ENCODE measurements at regions not wholly inside any gene's neighbourhood (a gene's known extent, or its start where the extent isn't known, plus 50 kb on each side); places are given as distances from the start of the nearest gene placed in this dataset.

DNA sequence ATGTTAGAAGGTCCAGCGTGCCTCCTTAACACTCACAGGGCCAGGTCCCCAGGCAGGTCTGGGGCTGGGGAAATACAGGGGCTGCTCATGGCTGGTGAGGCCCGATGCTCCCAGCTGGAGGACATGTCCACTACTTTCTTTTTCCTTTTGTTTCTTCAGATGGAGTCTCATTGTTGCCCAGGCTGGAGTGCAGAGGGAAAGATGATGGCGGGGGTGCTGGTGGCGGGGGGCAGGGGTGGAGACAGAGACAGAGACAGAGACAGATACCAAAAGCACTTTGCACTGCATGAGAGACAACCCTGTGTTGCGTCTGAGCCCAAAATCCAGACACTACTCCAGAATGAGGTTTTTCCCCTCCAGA is 211.0 kb downstream of the SH3BP4 start:
- TF ChIP-seq, protein P1, sequence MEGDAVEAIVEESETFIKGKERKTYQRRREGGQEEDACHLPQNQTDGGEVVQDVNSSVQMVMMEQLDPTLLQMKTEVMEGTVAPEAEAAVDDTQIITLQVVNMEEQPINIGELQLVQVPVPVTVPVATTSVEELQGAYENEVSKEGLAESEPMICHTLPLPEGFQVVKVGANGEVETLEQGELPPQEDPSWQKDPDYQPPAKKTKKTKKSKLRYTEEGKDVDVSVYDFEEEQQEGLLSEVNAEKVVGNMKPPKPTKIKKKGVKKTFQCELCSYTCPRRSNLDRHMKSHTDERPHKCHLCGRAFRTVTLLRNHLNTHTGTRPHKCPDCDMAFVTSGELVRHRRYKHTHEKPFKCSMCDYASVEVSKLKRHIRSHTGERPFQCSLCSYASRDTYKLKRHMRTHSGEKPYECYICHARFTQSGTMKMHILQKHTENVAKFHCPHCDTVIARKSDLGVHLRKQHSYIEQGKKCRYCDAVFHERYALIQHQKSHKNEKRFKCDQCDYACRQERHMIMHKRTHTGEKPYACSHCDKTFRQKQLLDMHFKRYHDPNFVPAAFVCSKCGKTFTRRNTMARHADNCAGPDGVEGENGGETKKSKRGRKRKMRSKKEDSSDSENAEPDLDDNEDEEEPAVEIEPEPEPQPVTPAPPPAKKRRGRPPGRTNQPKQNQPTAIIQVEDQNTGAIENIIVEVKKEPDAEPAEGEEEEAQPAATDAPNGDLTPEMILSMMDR (IDR thresholded peaks at IDR 0.05; ENCODE audit: control insufficient read depth, extremely low read depth, insufficient read depth): no peak
- no peak overlapping the region for H3K4me3 ChIP-seq (ENCODE audit: low read depth, low read length)
- no peak for DNase-seq (ENCODE audit: low read depth)

DNA sequence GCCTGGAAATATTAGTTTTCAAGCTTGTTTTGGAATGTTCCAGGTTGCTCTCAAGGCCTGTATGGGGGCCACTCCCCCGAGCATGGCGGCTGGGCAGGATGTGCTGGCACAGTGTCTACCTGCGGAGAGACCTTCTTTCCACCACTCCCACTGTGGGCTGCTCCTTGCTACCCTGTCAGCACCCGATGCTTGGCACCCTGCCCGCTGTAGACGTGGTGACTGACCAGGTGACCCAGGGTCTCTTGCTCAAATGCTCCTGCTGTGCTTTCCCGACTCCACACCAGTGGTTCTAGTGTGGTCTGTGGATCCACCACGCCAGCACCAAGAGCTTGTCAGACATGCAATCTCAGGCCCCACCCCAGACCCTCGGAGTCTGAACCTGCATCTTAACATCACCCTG is 213.3 kb downstream of the SH3BP4 start:
- TF ChIP-seq, protein P1 (IDR thresholded peaks at IDR 0.05; ENCODE audit: control insufficient read depth, extremely low read depth, insufficient read depth): no peak
- no peak overlapping the region for H3K4me3 ChIP-seq (ENCODE audit: low read depth, low read length)
- DNase-seq (ENCODE audit: low read depth): no peak

GRCh38 chr2:235165631-235166030 is 213.8 kb downstream of the SH3BP4 start:
- no peak for DNase-seq (ENCODE audit: low read depth)
- TF ChIP-seq, protein P1 (IDR thresholded peaks at IDR 0.05; ENCODE audit: control insufficient read depth, extremely low read depth, insufficient read depth): no peak
- no peak overlapping the region for H3K4me3 ChIP-seq (ENCODE audit: low read depth, low read length)

DNA sequence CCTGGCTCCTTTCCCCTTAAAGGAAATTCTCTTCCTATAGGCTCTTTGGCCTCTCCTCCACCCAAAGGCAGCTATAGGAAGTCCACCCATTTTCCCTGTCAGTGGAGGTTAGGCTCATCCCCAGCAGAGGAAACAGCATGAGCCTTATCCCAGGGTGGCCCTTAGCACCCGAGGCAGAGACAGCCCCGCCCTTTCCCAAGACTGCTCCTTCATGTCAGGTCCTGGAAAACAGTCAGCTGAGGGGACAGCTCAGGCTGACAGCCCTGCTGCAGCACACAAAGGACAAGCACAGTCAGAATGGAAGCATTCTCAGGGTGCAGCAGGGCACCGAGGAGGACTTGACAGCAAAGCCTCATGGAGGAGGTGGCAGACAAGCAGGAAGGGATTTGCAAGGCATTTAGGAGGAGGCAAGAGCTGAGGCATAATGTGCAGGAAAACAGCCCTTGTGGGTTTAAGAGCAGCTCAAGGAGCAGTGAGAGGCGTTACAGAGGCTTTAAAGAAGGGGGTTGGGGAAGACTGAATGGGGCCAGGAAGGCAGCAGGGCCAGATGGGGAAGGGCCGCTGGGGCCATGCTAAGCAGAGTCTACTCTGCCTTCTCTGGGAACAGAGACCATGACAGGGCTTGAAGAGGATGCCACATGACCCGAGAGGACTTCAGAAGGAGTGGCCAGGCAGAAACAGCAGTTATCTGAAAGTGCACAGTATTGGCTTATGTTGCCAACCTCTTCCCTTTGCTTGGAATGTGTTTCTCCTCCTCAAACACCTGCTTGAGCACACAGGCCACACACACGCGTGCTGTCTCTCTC is 216.6 kb downstream of the SH3BP4 start:
- DNase-seq (ENCODE audit: low read depth): no peak
- TF ChIP-seq, protein P1 (IDR thresholded peaks at IDR 0.05; ENCODE audit: control insufficient read depth, extremely low read depth, insufficient read depth): no peak
- H3K4me3 ChIP-seq (ENCODE audit: low read depth, low read length): no peak overlapping the region

DNA sequence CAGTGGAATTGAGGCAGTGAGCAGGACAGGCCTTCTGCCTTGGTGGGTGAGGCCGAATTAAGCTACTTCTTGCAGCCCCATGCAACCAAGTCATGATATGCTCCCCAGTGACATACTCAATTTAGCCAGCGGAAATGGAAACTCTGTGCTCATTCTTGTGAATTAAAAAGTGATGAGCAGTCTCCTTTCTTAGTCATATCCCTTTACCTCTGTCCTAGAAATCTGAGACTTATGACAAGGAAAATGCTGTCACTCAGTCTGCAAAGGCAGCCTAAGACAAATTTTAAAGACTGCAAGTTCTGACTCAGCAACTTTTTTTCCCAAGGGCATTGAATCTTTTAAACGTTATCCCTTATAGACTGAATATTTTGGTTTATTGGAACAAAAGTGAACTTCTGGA is 218.2 kb downstream of the SH3BP4 start:
- no peak overlapping the region for H3K4me3 ChIP-seq (ENCODE audit: low read depth, low read length)
- DNase-seq (ENCODE audit: low read depth): no peak
- TF ChIP-seq, protein P1 (IDR thresholded peaks at IDR 0.05; ENCODE audit: control insufficient read depth, extremely low read depth, insufficient read depth): no peak

DNA sequence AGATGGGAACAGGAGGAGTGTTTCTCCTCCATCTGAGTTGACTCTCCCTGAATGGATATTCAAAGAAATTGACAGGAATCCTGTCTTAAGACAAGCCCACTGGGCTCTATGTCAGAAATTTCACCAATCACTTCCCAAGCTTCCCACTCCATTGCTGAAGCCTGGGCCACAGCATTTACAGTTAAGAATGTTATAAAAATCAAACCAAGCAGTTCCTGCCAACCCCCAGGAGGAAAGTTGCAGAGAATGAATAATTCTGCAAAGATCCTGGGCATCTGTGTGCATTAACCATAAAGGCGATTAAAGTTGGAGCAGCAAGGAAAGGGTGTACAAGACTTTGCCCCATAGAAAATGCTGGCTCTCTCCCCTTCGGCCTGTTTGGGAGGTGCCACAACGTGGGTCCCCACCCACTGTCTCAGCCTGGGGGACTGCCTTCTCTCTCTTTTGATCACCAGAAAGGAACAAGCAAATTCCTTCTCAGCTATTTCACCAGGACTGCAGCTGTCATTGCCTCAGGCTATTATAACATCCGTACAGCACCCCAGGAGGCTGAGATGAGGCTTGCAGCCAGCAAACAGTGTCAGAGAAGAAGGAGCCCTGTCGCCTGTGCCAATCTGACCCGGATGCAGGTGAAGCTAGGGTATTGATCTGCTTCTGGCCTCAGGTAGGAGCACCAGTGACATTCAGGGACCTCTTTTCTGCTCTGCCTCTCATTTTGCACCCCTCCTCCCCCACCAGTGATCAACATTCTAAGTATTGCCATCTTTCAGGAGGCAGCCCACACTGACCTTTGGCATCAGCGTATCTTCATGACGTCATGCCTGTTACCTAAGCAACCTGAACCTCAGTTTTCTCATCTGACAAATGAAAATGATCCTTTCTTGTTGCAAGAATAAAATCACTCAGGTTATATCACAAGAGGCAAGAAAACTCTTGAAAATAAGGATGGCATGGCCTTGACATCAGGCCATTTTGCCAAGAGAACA is 219.0 kb downstream of the SH3BP4 start:
- TF ChIP-seq, protein P1 (IDR thresholded peaks at IDR 0.05; ENCODE audit: control insufficient read depth, extremely low read depth, insufficient read depth): peak; percentile 24; the same call in 1 of the 2 replicates

More for the DNA sequence above, 219.0 kb downstream of the SH3BP4 start:
- peak; percentile 52 for DNase-seq (ENCODE audit: low read depth)
- H3K4me3 ChIP-seq (ENCODE audit: low read depth, low read length): no peak overlapping the region

Data from LNCaP clone FGC (cell line).